ENCODE measurements at regions not wholly inside any gene's neighbourhood (a gene's known extent, or its start where the extent isn't known, plus 50 kb on each side); places are given as distances from the start of the nearest gene placed in this dataset.

DNA sequence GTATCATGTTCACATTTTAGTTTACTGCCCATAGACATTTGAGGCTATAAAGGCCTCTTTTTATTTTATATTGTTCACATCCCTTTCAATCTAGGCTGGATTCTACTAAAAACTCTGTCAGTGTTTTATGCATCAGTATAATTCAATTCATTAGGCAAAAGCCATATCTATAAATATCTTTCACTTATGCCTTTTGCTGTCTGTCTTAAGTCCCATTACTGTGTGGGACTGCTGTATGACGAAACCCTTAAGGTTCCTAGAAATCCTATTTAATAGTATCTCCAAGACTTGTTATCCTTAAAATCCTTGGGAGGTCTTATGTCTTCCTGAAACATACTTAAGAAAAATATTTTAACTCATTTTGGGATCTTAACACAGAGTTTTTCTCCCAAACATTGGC lies 139.2 kb downstream of the HGF start:
- TF ChIP-seq TAF1 (IDR thresholded peaks at IDR 0.05; ENCODE audit: low read depth, low read length) (no peak), JUN (IDR thresholded peaks at IDR 0.05; ENCODE audit: low read depth, low read length) (no peak), POLR2A (IDR thresholded peaks at IDR 0.05; ENCODE audit: control extremely low read depth in 1 of 2, low read depth in 2 of 2, low read length in 2 of 2) (no peak), ZNF274 (IDR thresholded peaks at IDR 0.05; ENCODE audit: borderline replicate concordance, extremely low read depth, low read length) (no peak), RNF2 (IDR thresholded peaks at IDR 0.05; ENCODE audit: borderline replicate concordance, low read depth, low read length, missing control alignments, poor library complexity, severe bottlenecking) (no peak), POLR2AphosphoS5 (IDR thresholded peaks at IDR 0.05; ENCODE audit: low read depth, low read length) (no peak), GTF2F1 (IDR thresholded peaks at IDR 0.05; ENCODE audit: borderline replicate concordance, low read depth, low read length) (no peak), SAP30 (IDR thresholded peaks at IDR 0.05; ENCODE audit: insufficient read depth, insufficient replicate concordance, low read length) (no peak), SP1 (IDR thresholded peaks at IDR 0.05; ENCODE audit: low read depth, low read length) (no peak)
- TF ChIP-seq, protein P1, sequence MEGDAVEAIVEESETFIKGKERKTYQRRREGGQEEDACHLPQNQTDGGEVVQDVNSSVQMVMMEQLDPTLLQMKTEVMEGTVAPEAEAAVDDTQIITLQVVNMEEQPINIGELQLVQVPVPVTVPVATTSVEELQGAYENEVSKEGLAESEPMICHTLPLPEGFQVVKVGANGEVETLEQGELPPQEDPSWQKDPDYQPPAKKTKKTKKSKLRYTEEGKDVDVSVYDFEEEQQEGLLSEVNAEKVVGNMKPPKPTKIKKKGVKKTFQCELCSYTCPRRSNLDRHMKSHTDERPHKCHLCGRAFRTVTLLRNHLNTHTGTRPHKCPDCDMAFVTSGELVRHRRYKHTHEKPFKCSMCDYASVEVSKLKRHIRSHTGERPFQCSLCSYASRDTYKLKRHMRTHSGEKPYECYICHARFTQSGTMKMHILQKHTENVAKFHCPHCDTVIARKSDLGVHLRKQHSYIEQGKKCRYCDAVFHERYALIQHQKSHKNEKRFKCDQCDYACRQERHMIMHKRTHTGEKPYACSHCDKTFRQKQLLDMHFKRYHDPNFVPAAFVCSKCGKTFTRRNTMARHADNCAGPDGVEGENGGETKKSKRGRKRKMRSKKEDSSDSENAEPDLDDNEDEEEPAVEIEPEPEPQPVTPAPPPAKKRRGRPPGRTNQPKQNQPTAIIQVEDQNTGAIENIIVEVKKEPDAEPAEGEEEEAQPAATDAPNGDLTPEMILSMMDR (IDR thresholded peaks at IDR 0.05; ENCODE audit: control extremely low read depth in 1 of 3, insufficient read depth in 1 of 3, low read depth in 1 of 3, low read length in 3 of 3): no peak
- TF ChIP-seq, protein P2, sequence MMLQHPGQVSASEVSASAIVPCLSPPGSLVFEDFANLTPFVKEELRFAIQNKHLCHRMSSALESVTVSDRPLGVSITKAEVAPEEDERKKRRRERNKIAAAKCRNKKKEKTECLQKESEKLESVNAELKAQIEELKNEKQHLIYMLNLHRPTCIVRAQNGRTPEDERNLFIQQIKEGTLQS (IDR thresholded peaks at IDR 0.05; ENCODE audit: insufficient read depth, low read depth, low read length): no peak
